HG02840 (cell line): ENCODE measurements at regions not wholly inside any gene's neighbourhood (a gene's known extent, or its start where the extent isn't known, plus 50 kb on each side); places are given as distances from the start of the nearest gene placed in this dataset.
A peak's percentile ranks its signal among the peaks of the same experiment; 100 is the strongest.
"Not testable (repeated sequence)": the region's sequence is repeated elsewhere in the genome, so short reads cannot be mapped to it uniquely, and the experiment has no call there.

Experiments used
- ATAC-seq: cut with Tn5 transposase; IDR thresholded peaks from one replicate; pipeline ENCODE4 v1.9.1; 2021; ENCODE audit warnings: mild to moderate bottlenecking, moderate library complexity, moderate number of reproducible peaks; ENCODE audit not compliant: unreplicated experiment, low FRiP score

GRCh38 chr12:89075880-89076540, 276.3 kb downstream of the DUSP6 start:
- no peak for ATAC-seq

- ATAC-seq = no peak
These were observed 278.6 kb downstream of the DUSP6 start for GRCh38 chr12:89073659-89074058.

DNA sequence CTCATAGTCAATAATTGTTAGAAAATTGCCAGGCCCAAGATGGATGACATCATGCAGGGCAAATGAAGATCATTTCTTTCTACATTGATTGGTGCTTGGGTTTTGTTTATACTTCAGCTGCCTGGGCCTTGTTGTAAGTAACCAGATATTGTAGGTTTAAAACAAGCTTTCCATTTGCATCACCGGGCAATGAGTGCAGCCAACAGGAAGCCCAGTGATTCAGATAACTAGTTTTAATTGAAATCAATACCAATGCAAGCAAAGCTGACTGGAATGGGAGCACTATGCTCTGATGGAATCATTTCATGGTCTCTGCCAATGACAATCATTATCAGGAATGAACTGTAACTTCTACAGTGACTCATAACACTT, 279.3 kb downstream of the DUSP6 start:
- no peak for ATAC-seq

GRCh38 chr12:89072294-89073026, 279.8 kb downstream of the DUSP6 start:
- no peak for ATAC-seq

- no peak for ATAC-seq
These were observed 281.7 kb downstream of the DUSP6 start for GRCh38 chr12:89070603-89071002.

DNA sequence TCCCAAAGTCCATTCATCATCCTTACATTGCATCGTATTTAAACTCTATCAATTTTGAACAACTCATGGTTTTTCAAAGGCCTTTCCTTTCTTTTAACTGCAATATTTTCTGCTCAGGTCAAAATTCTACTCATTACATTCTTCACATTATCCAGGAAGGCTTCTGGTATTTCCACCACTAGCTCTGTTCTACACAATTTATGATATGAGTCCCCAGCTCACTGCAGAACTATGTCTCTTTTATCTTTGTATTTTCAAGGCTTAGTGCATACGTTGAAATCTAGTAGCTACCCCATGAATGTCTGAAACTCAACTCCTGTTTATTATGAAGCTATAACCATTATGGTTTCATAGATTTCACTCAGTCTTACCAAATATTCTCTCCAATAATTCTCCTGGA, 282.9 kb downstream of the DUSP6 start:
- no peak for ATAC-seq

DNA sequence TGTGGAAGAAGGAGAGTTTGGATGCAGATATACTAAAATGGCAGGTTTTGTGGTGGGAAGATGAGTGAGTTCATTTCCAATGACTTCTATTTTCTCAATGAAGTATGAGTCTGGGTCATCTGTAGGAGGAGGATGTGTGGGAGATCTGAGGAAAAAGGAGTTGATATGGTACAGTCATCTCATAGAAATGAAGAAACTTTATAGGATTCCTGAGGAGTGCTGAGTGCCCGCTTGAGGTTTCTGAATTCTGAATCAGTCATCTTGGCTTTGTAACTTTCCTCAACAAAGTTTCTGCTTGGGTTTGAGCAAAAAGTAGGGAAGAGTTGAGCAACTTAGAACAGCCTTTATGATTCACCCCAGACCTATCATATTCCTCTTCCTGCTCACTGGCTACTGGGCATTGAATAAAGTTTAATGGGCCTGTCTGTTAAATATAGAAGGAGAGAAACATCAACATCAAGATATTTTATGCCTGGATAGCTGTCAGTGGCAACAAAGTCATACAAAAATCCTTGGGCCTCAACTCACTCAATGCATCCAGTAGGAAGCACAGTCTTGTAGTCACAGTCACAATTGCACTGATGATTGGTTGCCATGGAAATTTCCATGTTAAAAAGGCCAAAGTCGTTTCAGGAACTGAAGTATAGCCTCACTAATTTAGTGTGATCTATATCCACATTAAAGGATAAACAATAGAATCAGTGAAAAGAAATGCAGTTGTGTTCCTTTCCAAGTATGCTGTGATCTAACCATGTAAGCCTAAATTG, 284.7 kb downstream of the DUSP6 start:
- no peak for ATAC-seq

DNA sequence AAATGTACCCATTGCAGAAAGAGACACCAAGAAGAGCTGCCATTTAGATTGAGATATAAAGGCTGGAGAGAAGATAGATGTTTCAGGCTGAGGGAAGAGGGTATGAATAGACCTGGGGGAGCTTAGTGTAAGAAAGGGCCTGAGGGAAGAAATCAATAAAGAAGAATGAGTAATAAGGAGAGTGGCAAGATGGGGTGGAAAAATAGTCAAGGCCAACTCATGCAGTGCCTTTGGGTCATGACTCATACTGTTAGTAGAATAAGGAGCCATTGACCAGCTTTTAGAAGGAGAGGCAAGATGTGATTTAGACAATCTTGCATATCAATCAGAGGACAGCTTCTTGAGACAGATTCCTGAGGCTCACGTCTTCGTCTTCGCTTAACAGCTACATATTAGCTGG, 287.5 kb downstream of the DUSP6 start:
- ATAC-seq = no peak

- ATAC-seq = no peak
These were observed 288.1 kb downstream of the DUSP6 start for GRCh38 chr12:89064151-89064550.

GRCh38 chr12:89062996-89063395, 289.3 kb downstream of the DUSP6 start:
- no peak for ATAC-seq

GRCh38 chr12:89059721-89060541, 292.4 kb downstream of the DUSP6 start:
- no peak for ATAC-seq

DNA sequence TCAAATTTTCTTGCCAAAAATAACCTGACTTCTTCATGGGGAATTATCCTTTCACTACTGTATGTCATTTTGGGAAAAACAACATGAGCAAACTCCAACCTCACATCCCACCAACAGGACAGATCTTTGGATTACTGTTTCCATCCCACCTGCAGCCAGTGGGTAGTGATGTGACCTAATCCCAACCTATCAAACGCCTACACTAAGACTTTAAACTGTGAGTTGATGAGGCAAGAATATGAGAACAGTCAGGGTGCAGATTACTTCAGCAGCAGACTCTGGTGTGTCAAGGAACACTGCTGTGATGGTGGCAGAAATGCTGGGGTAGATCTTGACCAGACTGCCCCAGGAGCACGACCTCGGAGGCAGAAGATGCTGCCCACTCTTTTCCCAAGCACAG, 293.2 kb downstream of the DUSP6 start:
- no peak for ATAC-seq

DNA sequence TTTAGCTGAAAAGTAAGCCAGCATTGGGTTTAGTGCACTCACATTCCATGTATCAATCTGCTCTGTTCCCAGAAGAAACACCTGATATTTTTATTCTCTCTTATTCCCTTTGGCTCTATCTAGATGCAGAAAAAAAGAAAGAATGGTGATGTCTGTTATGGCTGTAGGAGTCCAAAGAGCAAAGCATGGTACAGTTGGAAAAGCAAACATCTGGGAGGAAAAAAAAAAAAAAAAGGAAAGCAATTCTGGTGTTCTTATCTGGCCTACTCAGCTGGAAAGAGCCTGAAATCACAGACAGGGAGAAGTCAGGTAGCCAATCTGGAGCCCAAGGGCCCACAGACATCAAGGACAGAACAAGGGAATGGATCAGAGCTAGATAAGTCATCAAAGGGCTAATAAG, 293.9 kb downstream of the DUSP6 start:
- no peak for ATAC-seq

DNA sequence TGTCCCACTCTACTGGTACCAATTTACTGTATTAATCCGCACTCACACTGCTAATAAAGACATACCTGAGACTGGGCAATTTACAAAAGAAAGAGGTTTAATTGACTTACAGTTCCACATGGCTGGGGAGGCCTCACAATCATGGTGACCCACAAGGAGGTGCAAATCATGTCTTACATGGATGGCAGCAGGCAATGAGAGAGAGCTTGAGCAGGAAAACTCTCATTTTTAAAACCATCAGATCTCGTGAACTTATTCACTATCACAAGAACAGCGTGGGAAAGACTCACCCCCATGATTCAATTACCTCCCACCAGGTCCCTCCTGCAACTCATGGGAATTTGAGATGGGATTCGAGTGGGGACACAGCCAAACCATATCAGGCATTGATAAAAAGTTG, 298.5 kb downstream of the DUSP6 start:
- not testable (repeated sequence) for ATAC-seq

GRCh38 chr12:89051065-89051677, 301.1 kb downstream of the DUSP6 start:
- ATAC-seq = no peak

DNA sequence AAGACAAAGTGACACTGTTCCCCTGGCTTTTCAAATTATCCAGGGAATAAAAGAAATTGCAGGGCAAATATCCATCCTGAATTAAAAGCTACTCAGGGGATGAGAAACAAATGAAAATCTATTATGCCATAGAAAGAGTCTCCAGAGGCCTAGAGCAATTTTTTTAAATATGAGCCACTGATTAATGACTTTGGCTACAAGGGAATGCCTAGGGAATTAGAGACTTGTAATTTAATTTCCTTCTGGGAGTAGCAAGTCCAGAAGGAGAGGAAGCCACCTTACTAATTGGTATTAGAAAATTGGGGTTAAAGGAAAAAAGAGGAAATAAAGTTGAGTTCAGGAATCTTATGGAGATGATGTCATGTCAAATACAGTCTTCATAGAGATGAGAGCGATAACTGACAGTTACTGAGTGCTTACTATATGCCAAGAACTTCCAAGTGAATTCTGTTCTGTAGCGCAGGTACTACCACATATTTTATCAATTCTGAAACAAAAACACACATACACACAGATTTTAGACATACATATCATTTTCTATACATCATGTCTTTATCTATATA, 304.4 kb downstream of the DUSP6 start:
- no peak for ATAC-seq

- ATAC-seq = no peak
These were observed 311.2 kb downstream of the DUSP6 start for GRCh38 chr12:89041078-89041477.

DNA sequence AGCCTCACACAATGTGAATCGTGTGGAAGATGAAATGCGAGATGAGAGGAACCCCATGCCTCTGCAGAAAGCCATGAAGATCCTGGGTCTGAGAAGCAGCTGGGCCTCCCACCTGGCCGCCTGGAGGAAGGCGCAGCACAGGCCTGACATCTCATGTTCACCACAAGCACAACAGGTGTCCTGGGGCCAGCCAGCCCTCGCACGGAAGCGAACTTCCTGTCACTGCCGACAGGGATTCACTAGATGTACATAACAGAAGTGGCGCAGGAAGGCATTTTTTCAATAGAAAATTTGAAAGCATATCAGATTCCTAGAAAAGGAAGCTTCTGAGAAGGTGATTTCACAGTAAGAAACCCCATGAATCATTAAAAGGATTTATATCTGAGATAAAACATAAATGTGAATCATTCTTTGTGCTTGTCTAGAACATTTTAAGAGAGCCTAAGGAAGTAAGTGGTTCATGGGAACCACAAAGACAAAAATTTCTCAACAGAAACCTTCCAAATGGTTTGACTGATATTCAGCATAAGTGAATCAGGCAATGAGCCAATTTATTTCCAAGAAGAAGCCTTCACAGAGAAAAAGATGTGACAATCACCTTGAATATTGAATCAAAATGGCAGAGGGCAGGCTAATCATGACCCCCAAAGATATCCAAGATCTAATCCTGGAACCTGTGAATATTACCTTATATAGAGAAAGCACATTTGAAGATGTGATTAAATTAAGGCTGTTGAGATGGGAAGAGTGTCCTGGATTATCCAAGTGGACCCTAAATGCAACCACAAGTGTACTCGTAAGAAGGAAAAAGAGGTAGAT, 311.9 kb downstream of the DUSP6 start:
- peak; percentile 98 for ATAC-seq

DNA sequence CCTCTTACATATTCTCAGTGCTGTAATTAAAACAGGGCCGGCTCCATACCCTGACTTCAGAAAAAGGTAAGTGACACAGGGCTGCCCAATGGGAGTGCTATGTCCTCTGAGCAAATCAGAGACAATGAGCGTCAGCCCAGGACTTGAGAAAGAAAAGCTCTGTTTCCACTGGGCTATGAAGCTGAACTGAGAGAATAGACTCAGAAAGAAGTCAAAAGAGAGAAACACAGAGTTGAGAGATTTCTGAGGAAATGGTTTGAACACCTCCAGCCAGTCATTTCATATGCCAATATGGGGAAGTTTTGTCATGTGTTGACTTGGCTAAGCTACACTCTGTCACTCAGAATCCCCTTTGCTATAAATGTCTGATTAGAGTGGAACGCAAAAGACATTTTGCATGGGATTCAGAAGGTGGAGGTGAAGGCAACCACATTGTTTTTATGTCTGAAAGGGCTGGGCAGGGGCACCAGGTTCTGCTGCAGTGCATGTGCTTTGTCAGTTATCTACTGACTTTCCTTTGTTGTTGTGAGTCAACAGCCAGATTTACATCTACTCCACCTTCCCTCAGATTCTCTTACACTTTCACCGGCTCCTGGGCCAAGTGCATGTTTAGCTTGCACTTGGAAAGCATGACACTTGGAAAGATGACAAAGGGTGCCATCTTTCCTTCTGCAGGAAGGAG, 313.3 kb downstream of the DUSP6 start:
- no peak for ATAC-seq
